GM12878 (cell line): ENCODE measurements at regions not wholly inside any gene's neighbourhood (a gene's known extent, or its start where the extent isn't known, plus 50 kb on each side); places are given as distances from the start of the nearest gene placed in this dataset.

Experiments
- POLR2A ChIP-seq: IDR thresholded peaks from 2 replicates; pipeline ENCODE4 v1.6.1; 2011; ENCODE audit warnings: low read depth, mild to moderate bottlenecking, low read length
- POLR2AphosphoS2 ChIP-seq: IDR thresholded peaks from 2 replicates; pipeline ENCODE4 v1.6.1; 2011; ENCODE audit warnings: low read depth, mild to moderate bottlenecking, low read length, improper control_type of control experiment, moderate library complexity
- SIN3A ChIP-seq: IDR thresholded peaks from 2 replicates; pipeline ENCODE4 v1.6.1; 2012; ENCODE audit warnings: low read depth, low read length, improper control_type of control experiment
- TF ChIP-seq, protein P1 (sequence below), 3 experiments: IDR thresholded peaks in 2 of 3; conservative IDR thresholded peaks in 1 of 3; 2 replicates each; pipeline ENCODE4 v1.5.1; 2011; ENCODE audit warnings: low read depth in 3 of 3, low read length in 3 of 3, mild to moderate bottlenecking in 3 of 3, control low read depth in 2 of 3, moderate library complexity in 2 of 3, inconsistent platforms in 1 of 3, mixed read lengths in 1 of 3; ENCODE audit not compliant: control insufficient read depth in 2 of 3, insufficient read depth in 1 of 3; ENCODE audit errors: extremely low read depth in 1 of 3
- TF ChIP-seq, protein P2 (sequence below): fragments of 450-650 bp; IDR thresholded peaks from 2 replicates; pipeline ENCODE4 v1.6.1; 2017; ENCODE audit warnings: mild to moderate bottlenecking

DNA sequence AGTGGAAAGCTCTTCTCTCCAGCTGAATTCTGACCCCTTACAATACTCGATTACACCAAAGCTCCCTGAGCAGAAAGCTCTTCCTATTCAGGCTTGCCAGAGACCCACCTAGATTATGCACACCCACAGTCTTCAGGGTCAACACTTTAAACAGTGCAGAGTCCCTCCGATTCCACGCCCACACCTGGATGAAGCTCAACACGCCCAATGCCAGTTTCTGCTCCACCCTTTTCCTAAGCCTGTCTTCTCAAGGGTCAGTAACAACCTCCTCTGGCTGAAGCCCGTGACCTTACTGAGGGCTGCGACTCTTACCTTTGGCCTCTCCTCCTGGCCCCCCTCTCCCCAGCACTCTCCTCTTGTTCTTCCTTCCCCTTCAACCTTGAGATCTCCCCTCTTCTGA lies 492.0 kb upstream of the SALL3 start:
- TF ChIP-seq, protein P1, sequence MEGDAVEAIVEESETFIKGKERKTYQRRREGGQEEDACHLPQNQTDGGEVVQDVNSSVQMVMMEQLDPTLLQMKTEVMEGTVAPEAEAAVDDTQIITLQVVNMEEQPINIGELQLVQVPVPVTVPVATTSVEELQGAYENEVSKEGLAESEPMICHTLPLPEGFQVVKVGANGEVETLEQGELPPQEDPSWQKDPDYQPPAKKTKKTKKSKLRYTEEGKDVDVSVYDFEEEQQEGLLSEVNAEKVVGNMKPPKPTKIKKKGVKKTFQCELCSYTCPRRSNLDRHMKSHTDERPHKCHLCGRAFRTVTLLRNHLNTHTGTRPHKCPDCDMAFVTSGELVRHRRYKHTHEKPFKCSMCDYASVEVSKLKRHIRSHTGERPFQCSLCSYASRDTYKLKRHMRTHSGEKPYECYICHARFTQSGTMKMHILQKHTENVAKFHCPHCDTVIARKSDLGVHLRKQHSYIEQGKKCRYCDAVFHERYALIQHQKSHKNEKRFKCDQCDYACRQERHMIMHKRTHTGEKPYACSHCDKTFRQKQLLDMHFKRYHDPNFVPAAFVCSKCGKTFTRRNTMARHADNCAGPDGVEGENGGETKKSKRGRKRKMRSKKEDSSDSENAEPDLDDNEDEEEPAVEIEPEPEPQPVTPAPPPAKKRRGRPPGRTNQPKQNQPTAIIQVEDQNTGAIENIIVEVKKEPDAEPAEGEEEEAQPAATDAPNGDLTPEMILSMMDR (IDR thresholded peaks at IDR 0.05 in 2 of 3, conservative IDR thresholded peaks at IDR 0.05 in 1 of 3; ENCODE audit: control insufficient read depth in 2 of 3, extremely low read depth in 1 of 3, insufficient read depth in 1 of 3, low read depth in 3 of 3, low read length in 3 of 3): no peak
- TF ChIP-seq POLR2AphosphoS2 (no peak), SIN3A (no peak), POLR2A (no peak)
- TF ChIP-seq, protein P2, sequence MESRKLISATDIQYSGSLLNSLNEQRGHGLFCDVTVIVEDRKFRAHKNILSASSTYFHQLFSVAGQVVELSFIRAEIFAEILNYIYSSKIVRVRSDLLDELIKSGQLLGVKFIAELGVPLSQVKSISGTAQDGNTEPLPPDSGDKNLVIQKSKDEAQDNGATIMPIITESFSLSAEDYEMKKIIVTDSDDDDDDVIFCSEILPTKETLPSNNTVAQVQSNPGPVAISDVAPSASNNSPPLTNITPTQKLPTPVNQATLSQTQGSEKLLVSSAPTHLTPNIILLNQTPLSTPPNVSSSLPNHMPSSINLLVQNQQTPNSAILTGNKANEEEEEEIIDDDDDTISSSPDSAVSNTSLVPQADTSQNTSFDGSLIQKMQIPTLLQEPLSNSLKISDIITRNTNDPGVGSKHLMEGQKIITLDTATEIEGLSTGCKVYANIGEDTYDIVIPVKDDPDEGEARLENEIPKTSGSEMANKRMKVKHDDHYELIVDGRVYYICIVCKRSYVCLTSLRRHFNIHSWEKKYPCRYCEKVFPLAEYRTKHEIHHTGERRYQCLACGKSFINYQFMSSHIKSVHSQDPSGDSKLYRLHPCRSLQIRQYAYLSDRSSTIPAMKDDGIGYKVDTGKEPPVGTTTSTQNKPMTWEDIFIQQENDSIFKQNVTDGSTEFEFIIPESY: no peak
